GM12875 (cell line): ENCODE measurements at regions not wholly inside any gene's neighbourhood (a gene's known extent, or its start where the extent isn't known, plus 50 kb on each side); places are given as distances from the start of the nearest gene placed in this dataset.
A peak's percentile ranks its signal among the peaks of the same experiment; 100 is the strongest.
"Not testable (repeated sequence)": the region's sequence is repeated elsewhere in the genome, so short reads cannot be mapped to it uniquely, and the experiment has no call there.

Experiments used
- H3K4me3 ChIP-seq: one replicate; pipeline ENCODE4 v1.5.1; 2011; ENCODE audit warnings: low read depth, low read length, control low read depth
- CTCF ChIP-seq: IDR thresholded peaks from 2 replicates; pipeline ENCODE4 v1.5.1; 2011; ENCODE audit warnings: low read depth, mild to moderate bottlenecking, control low read depth, inconsistent platforms, low read length, moderate library complexity, borderline replicate concordance; ENCODE audit not compliant: insufficient read depth

- no peak for TF ChIP-seq CTCF
- H3K4me3 ChIP-seq = no peak overlapping the region
Measured at GRCh38 chr3:175957427-175957826, 1098.3 kb downstream of the NAALADL2 start.

- H3K4me3 ChIP-seq = no peak overlapping the region
- TF ChIP-seq CTCF = no peak
Measured at GRCh38 chr3:175956964-175957363, 1097.8 kb downstream of the NAALADL2 start.

GRCh38 chr3:175951047-175951694, 1092.0 kb downstream of the NAALADL2 start:
- no peak overlapping the region for H3K4me3 ChIP-seq
- no peak for TF ChIP-seq CTCF

GRCh38 chr3:175948041-175948440, 1088.9 kb downstream of the NAALADL2 start:
- TF ChIP-seq CTCF = no peak
- H3K4me3 ChIP-seq = no peak overlapping the region

- peak; percentile 63 for TF ChIP-seq CTCF
- H3K4me3 ChIP-seq = no peak overlapping the region
Measured at GRCh38 chr3:175941352-175941751, 1082.2 kb downstream of the NAALADL2 start.

GRCh38 chr3:175940881-175941280, 1081.7 kb downstream of the NAALADL2 start:
- H3K4me3 ChIP-seq = no peak overlapping the region
- no peak for TF ChIP-seq CTCF

- no peak for TF ChIP-seq CTCF
- H3K4me3 ChIP-seq = no peak overlapping the region
Measured at GRCh38 chr3:175940243-175940642, 1081.1 kb downstream of the NAALADL2 start.

GRCh38 chr3:175937367-175937766, 1078.2 kb downstream of the NAALADL2 start:
- H3K4me3 ChIP-seq = not testable (repeated sequence)
